ENCODE measurements at regions not wholly inside any gene's neighbourhood (a gene's known extent, or its start where the extent isn't known, plus 50 kb on each side); places are given as distances from the start of the nearest gene placed in this dataset.
A peak's percentile ranks its signal among the peaks of the same experiment; 100 is the strongest.

GRCh38 chr2:157150747-157151146 is 106.8 kb upstream of the GALNT5 start:
- in situ Hi-C loops (cut with MboI), result no loop called here
- WGBS, 2 experiments (ENCODE audit: low coverage in 1 of 2, low lambda C conversion rate in 2 of 2, missing lambda C conversion rate in 2 of 2), result 71 to 73% methylated on average over 3 of the region's 3 CpGs
- H3K4me1 ChIP-seq (ENCODE audit: insufficient read depth), result no peaks in the 10 kb centered on the region
- H3K27ac ChIP-seq, result no peak overlapping the region
- no peak overlapping the region for H3K9ac ChIP-seq
- H3K9me2 ChIP-seq (ENCODE audit: insufficient read depth), result no peaks in the 10 kb centered on the region
- no peaks in the 10 kb centered on the region for H3K36me3 ChIP-seq (ENCODE audit: low read depth)
- H4K20me1 ChIP-seq (ENCODE audit: insufficient read depth), result no peaks in the 10 kb centered on the region
- DNase-seq, result peak; percentile 6
- TF ChIP-seq EZH2phosphoT487 (IDR thresholded peaks at IDR 0.05; ENCODE audit: insufficient read depth, low read depth) (no peak), EZH2 (IDR thresholded peaks at IDR 0.05; ENCODE audit: insufficient read depth, poor library complexity, severe bottlenecking) (no peak)
- H3K27me3 ChIP-seq (replicated peaks; ENCODE audit: insufficient read depth), result no peaks in the 10 kb centered on the region
- no peak overlapping the region for H3K4me3 ChIP-seq
- H3K4me2 ChIP-seq (ENCODE audit: unreplicated experiment), result peak overlapping the region; percentile 16
- H3F3A ChIP-seq (ENCODE audit: insufficient read depth), result no peaks in the 10 kb centered on the region
- no peak overlapping the region for H2AFZ ChIP-seq
- no peaks in the 10 kb centered on the region for H3K9me3 ChIP-seq (ENCODE audit: low read depth)
- H3K79me2 ChIP-seq (ENCODE audit: insufficient read depth), result no peaks in the 10 kb centered on the region

DNA sequence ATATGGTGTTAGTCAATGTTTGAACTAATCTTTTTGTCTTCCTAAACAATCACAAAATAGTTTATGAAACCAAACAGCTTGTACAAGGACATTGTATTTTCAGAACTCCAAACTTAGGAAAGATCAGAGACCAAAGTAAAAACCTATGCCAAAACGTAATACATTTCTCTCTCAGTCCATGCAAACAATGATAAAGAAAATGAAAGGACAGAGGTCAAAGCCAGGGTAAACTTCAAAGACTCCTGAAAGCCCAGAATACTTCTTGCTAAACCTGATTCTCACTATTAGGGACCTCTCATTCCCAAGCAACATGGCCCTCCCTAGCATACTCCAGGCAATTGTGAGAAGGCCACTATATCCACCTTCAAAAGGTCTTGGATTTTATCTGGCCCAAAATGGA is 105.1 kb upstream of the GALNT5 start:
- no peak for DNase-seq
- H3K27me3 ChIP-seq (replicated peaks; ENCODE audit: insufficient read depth), result no peaks in the 10 kb centered on the region
- H3F3A ChIP-seq (ENCODE audit: insufficient read depth), result no peaks in the 10 kb centered on the region
- no peaks in the 10 kb centered on the region for H3K9me2 ChIP-seq (ENCODE audit: insufficient read depth)
- no peak overlapping the region for H2AFZ ChIP-seq
- no peak for TF ChIP-seq EZH2phosphoT487 (IDR thresholded peaks at IDR 0.05; ENCODE audit: insufficient read depth, low read depth)
- TF ChIP-seq EZH2 (IDR thresholded peaks at IDR 0.05; ENCODE audit: insufficient read depth, poor library complexity, severe bottlenecking), result no peak
- 76 to 94% methylated on average over 1 of the region's 1 CpG for WGBS, 2 experiments (ENCODE audit: low coverage in 1 of 2, low lambda C conversion rate in 2 of 2, missing lambda C conversion rate in 2 of 2)
- no peaks in the 10 kb centered on the region for H3K36me3 ChIP-seq (ENCODE audit: low read depth)
- in situ Hi-C loops (cut with MboI), result no loop called here
- no peak overlapping the region for H3K27ac ChIP-seq
- no peak overlapping the region for H3K4me3 ChIP-seq
- H3K9me3 ChIP-seq (ENCODE audit: low read depth), result no peaks in the 10 kb centered on the region
- no peaks in the 10 kb centered on the region for H4K20me1 ChIP-seq (ENCODE audit: insufficient read depth)
- H3K79me2 ChIP-seq (ENCODE audit: insufficient read depth), result no peaks in the 10 kb centered on the region
- no peak overlapping the region for H3K4me2 ChIP-seq (ENCODE audit: unreplicated experiment)
- H3K4me1 ChIP-seq (ENCODE audit: insufficient read depth), result no peaks in the 10 kb centered on the region
- H3K9ac ChIP-seq, result no peak overlapping the region

GRCh38 chr2:157155992-157156391 is 101.5 kb upstream of the GALNT5 start:
- Histone ChIP-seq H3K79me2 (ENCODE audit: insufficient read depth) (no peaks in the 10 kb centered on the region), H3K4me1 (ENCODE audit: insufficient read depth) (peaks cover 7% of the 10 kb centered on the region), H4K20me1 (ENCODE audit: insufficient read depth) (no peaks in the 10 kb centered on the region), H3F3A (ENCODE audit: insufficient read depth) (peaks cover 9% of the 10 kb centered on the region; the same call in 1 of the 2 replicates), H3K9ac (no peak overlapping the region), H3K9me3 (ENCODE audit: low read depth) (no peaks in the 10 kb centered on the region), H3K36me3 (ENCODE audit: low read depth) (no peaks in the 10 kb centered on the region), H2AFZ (no peak overlapping the region), H3K4me2 (ENCODE audit: unreplicated experiment) (no peak overlapping the region), H3K9me2 (ENCODE audit: insufficient read depth) (no peaks in the 10 kb centered on the region), H3K27me3 (replicated peaks; ENCODE audit: insufficient read depth) (no peaks in the 10 kb centered on the region), H3K4me3 (no peak overlapping the region), H3K27ac (no peak overlapping the region)
- 65 to 75% methylated on average over 1 of the region's 1 CpG for WGBS, 2 experiments (ENCODE audit: low coverage in 1 of 2, low lambda C conversion rate in 2 of 2, missing lambda C conversion rate in 2 of 2)
- in situ Hi-C loops (cut with MboI), result no loop called here
- TF ChIP-seq EZH2phosphoT487 (IDR thresholded peaks at IDR 0.05; ENCODE audit: insufficient read depth, low read depth) (no peak), EZH2 (IDR thresholded peaks at IDR 0.05; ENCODE audit: insufficient read depth, poor library complexity, severe bottlenecking) (no peak)
- no peak for DNase-seq

- no peak overlapping the region for H3K4me2 ChIP-seq (ENCODE audit: unreplicated experiment)
- WGBS, 2 experiments (ENCODE audit: low coverage in 1 of 2, low lambda C conversion rate in 2 of 2, missing lambda C conversion rate in 2 of 2), result 91 to 100% methylated on average over 1 of the region's 1 CpG
- H3K27me3 ChIP-seq (replicated peaks; ENCODE audit: insufficient read depth), result no peaks in the 10 kb centered on the region
- in situ Hi-C loops (cut with MboI), result no loop called here
- no peak overlapping the region for H2AFZ ChIP-seq
- no peaks in the 10 kb centered on the region for H3K79me2 ChIP-seq (ENCODE audit: insufficient read depth)
- peaks cover 9% of the 10 kb centered on the region; the same call in 1 of the 2 replicates for H3F3A ChIP-seq (ENCODE audit: insufficient read depth)
- no peak overlapping the region for H3K4me3 ChIP-seq
- no peak overlapping the region for H3K9ac ChIP-seq
- H3K36me3 ChIP-seq (ENCODE audit: low read depth), result no peaks in the 10 kb centered on the region
- H3K9me3 ChIP-seq (ENCODE audit: low read depth), result no peaks in the 10 kb centered on the region
- peak; percentile 65 for DNase-seq
- H3K9me2 ChIP-seq (ENCODE audit: insufficient read depth), result no peaks in the 10 kb centered on the region
- H3K27ac ChIP-seq, result no peak overlapping the region
- no peaks in the 10 kb centered on the region for H4K20me1 ChIP-seq (ENCODE audit: insufficient read depth)
- TF ChIP-seq EZH2phosphoT487 (IDR thresholded peaks at IDR 0.05; ENCODE audit: insufficient read depth, low read depth), result no peak
- no peak for TF ChIP-seq EZH2 (IDR thresholded peaks at IDR 0.05; ENCODE audit: insufficient read depth, poor library complexity, severe bottlenecking)
- H3K4me1 ChIP-seq (ENCODE audit: insufficient read depth), result peaks cover 7% of the 10 kb centered on the region
These were observed 99.4 kb upstream of the GALNT5 start for GRCh38 chr2:157158111-157158510.
